GM04503 (cell line): ENCODE measurements at regions not wholly inside any gene's neighbourhood (a gene's known extent, or its start where the extent isn't known, plus 50 kb on each side); places are given as distances from the start of the nearest gene placed in this dataset.

ENCODE experiments used
- DNase-seq: peaks from one replicate; pipeline ENCODE4 v3.0.0-alpha.2; 2012; ENCODE audit warnings: low read depth

GRCh38 chr11:69972351-69972802 is 105.7 kb upstream of the ANO1 start:
- no peak for DNase-seq

GRCh38 chr11:69974528-69974927 is 103.6 kb upstream of the ANO1 start:
- DNase-seq = no peak

- no peak for DNase-seq
These were observed 102.3 kb upstream of the ANO1 start for GRCh38 chr11:69975822-69976221.

GRCh38 chr11:69976794-69977193 is 101.3 kb upstream of the ANO1 start:
- DNase-seq = no peak

GRCh38 chr11:69977951-69978350 is 100.2 kb upstream of the ANO1 start:
- DNase-seq = no peak

GRCh38 chr11:69978841-69979614 is 99.1 kb upstream of the ANO1 start:
- DNase-seq = no peak

GRCh38 chr11:69979632-69980031 is 98.5 kb upstream of the ANO1 start:
- DNase-seq = no peak

- no peak for DNase-seq
These were observed 96.9 kb upstream of the ANO1 start for GRCh38 chr11:69981119-69981784.

GRCh38 chr11:69982690-69983570 is 95.2 kb upstream of the ANO1 start:
- no peak for DNase-seq

- no peak for DNase-seq
These were observed 94.6 kb upstream of the ANO1 start for GRCh38 chr11:69983571-69983877.

- DNase-seq = no peak
These were observed 94.1 kb upstream of the ANO1 start for GRCh38 chr11:69983897-69984438.

- DNase-seq = no peak
These were observed 93.5 kb upstream of the ANO1 start for GRCh38 chr11:69984457-69985261.

GRCh38 chr11:69985331-69985640 is 92.8 kb upstream of the ANO1 start:
- no peak for DNase-seq

GRCh38 chr11:69985641-69986439 is 92.3 kb upstream of the ANO1 start:
- DNase-seq = no peak

GRCh38 chr11:69986440-69986787 is 91.7 kb upstream of the ANO1 start:
- no peak for DNase-seq

- no peak for DNase-seq
These were observed 91.3 kb upstream of the ANO1 start for GRCh38 chr11:69986830-69987229.

GRCh38 chr11:69992026-69992425 is 86.1 kb upstream of the ANO1 start:
- no peak for DNase-seq

GRCh38 chr11:69992943-69993694 is 85.0 kb upstream of the ANO1 start:
- no peak for DNase-seq

GRCh38 chr11:69994810-69995209 is 83.3 kb upstream of the ANO1 start:
- DNase-seq = no peak

GRCh38 chr11:69995697-69996096 is 82.4 kb upstream of the ANO1 start:
- DNase-seq = no peak
